ENCODE measurements at regions not wholly inside any gene's neighbourhood (a gene's known extent, or its start where the extent isn't known, plus 50 kb on each side); places are given as distances from the start of the nearest gene placed in this dataset.
"Not testable (repeated sequence)": the region's sequence is repeated elsewhere in the genome, so short reads cannot be mapped to it uniquely, and the experiment has no call there.

- WGBS: 53% methylated on average over 3 of the region's 3 CpGs
- Histone ChIP-seq H3K9me3 (no peaks in the 10 kb centered on the region), H3K27ac (replicated peaks in 1 of 4) (no peak overlapping the region), H3K4me3 (no peak overlapping the region), H3K27me3 (peaks cover 0 to 2% (median 0%) of the 10 kb centered on the region in 4 donors), H3K4me1 (no peaks in the 10 kb centered on the region), H3K36me3 (no peaks in the 10 kb centered on the region)
- no peak for DNase-seq (ENCODE audit: extremely low spot score)
- intact Hi-C loops (cut with DNase I): no loop called here
- TF ChIP-seq EP300 (IDR thresholded peaks at IDR 0.05) (no peak), POLR2A (IDR thresholded peaks at IDR 0.05; ENCODE audit: low read depth) (no peak), POLR2AphosphoS5 (IDR thresholded peaks at IDR 0.05) (no peak), CTCF (IDR thresholded peaks at IDR 0.05) (no peak)
These were observed 172.6 kb upstream of the CHL1 start for GRCh38 chr3:24006-24405.

GRCh38 chr3:25056-25455 lies 171.5 kb upstream of the CHL1 start:
- TF ChIP-seq POLR2A (IDR thresholded peaks at IDR 0.05; ENCODE audit: low read depth): no peak
- no peak for TF ChIP-seq EP300 (IDR thresholded peaks at IDR 0.05)
- TF ChIP-seq POLR2AphosphoS5 (IDR thresholded peaks at IDR 0.05): no peak
- TF ChIP-seq CTCF (IDR thresholded peaks at IDR 0.05): no peak
- Histone ChIP-seq H3K4me1 (no peaks in the 10 kb centered on the region), H3K27me3 (peaks cover 0 to 2% (median 0%) of the 10 kb centered on the region in 4 donors), H3K9me3 (no peaks in the 10 kb centered on the region), H3K4me3 (no peak overlapping the region), H3K27ac (replicated peaks in 1 of 4) (no peak overlapping the region), H3K36me3 (no peaks in the 10 kb centered on the region)
- no peak for DNase-seq (ENCODE audit: extremely low spot score)
- intact Hi-C loops (cut with DNase I): no loop called here
- WGBS: 60% methylated on average over 2 of the region's 2 CpGs

- intact Hi-C loops (cut with DNase I); H3K4me1 ChIP-seq; H3K9me3 ChIP-seq; H3K4me3 ChIP-seq; DNase-seq (ENCODE audit: extremely low spot score); H3K36me3 ChIP-seq; H3K27ac ChIP-seq (replicated peaks in 1 of 4): not testable (repeated sequence)
- peaks cover 0 to 13% (median 0%) of the 10 kb centered on the region in 4 donors for H3K27me3 ChIP-seq
- whole genome bisulfite sequencing: 78% methylated on average over 1 of the region's 1 CpG
These were observed 160.6 kb upstream of the CHL1 start for GRCh38 chr3:35985-36384.

- H3K4me1 ChIP-seq; H3K9me3 ChIP-seq; intact Hi-C loops (cut with DNase I); H3K4me3 ChIP-seq; H3K36me3 ChIP-seq; DNase-seq (ENCODE audit: extremely low spot score); H3K27ac ChIP-seq (replicated peaks in 1 of 4): not testable (repeated sequence)
- TF ChIP-seq CTCF (IDR thresholded peaks at IDR 0.05): peak in 2 of 3 experiments; percentile 23 to 40
- H3K27me3 ChIP-seq: peaks cover 0 to 24% (median 0%) of the 10 kb centered on the region in 4 donors
- 47% methylated on average over 9 of the region's 9 CpGs for WGBS
These were observed 153.5 kb upstream of the CHL1 start for GRCh38 chr3:42871-43744.

GRCh38 chr3:44028-44676 lies 152.4 kb upstream of the CHL1 start:
- no peaks in the 10 kb centered on the region for H3K9me3 ChIP-seq
- WGBS: 73% methylated on average over 9 of the region's 9 CpGs
- H3K27ac ChIP-seq (replicated peaks in 1 of 4): no peak overlapping the region
- no peak for TF ChIP-seq CTCF (IDR thresholded peaks at IDR 0.05)
- no peak for TF ChIP-seq POLR2AphosphoS5 (IDR thresholded peaks at IDR 0.05)
- TF ChIP-seq EP300 (IDR thresholded peaks at IDR 0.05): no peak
- no peak for TF ChIP-seq POLR2A (IDR thresholded peaks at IDR 0.05; ENCODE audit: low read depth)
- intact Hi-C loops (cut with DNase I): no loop called here
- no peak for DNase-seq (ENCODE audit: extremely low spot score)
- no peak overlapping the region for H3K4me3 ChIP-seq
- no peaks in the 10 kb centered on the region for H3K4me1 ChIP-seq
- H3K27me3 ChIP-seq: peaks cover 0 to 14% (median 0%) of the 10 kb centered on the region in 4 donors
- H3K36me3 ChIP-seq: no peaks in the 10 kb centered on the region

- H3K36me3 ChIP-seq; intact Hi-C loops (cut with DNase I); DNase-seq (ENCODE audit: extremely low spot score); H3K27ac ChIP-seq (replicated peaks in 1 of 4); H3K4me1 ChIP-seq; H3K9me3 ChIP-seq; H3K4me3 ChIP-seq: not testable (repeated sequence)
- 77% methylated on average over 5 of the region's 5 CpGs for WGBS
- peaks cover 0 to 19% (median 0%) of the 10 kb centered on the region in 4 donors for H3K27me3 ChIP-seq
These were observed 151.6 kb upstream of the CHL1 start for GRCh38 chr3:44941-45340.
